GM23248 (cell line): ENCODE measurements at regions not wholly inside any gene's neighbourhood (a gene's known extent, or its start where the extent isn't known, plus 50 kb on each side); places are given as distances from the start of the nearest gene placed in this dataset.

ENCODE experiments used
- DNase-seq: peaks from one replicate; pipeline ENCODE4 v3.0.0-alpha.2; 2015
- H2AFZ ChIP-seq: fragments of 200-600 bp; sonication (generic); 2 replicates; pipeline ENCODE4 v1.6.1; 2016; ENCODE audit warnings: antibody characterized with exemption
- H3F3A ChIP-seq: fragments of 200-600 bp; sonication (generic); 2 replicates; pipeline ENCODE4 v1.6.1; 2016; ENCODE audit warnings: mild to moderate bottlenecking, antibody characterized with exemption, mixed run types; ENCODE audit not compliant: insufficient read depth
- H3K27ac ChIP-seq: fragments of 200-600 bp; sonication (generic); 2 replicates; pipeline ENCODE4 v1.5.1; 2016; ENCODE audit warnings: mild to moderate bottlenecking
- H3K27me3 ChIP-seq: fragments of 200-600 bp; sonication (generic); replicated peaks from 2 replicates; pipeline ENCODE4 v1.6.1; 2016; ENCODE audit warnings: mild to moderate bottlenecking; ENCODE audit not compliant: insufficient read depth
- H3K36me3 ChIP-seq: fragments of 200-600 bp; sonication (generic); 2 replicates; pipeline ENCODE4 v1.6.1; 2016; ENCODE audit warnings: low read depth, mild to moderate bottlenecking
- H3K4me1 ChIP-seq: fragments of 200-600 bp; sonication (generic); 2 replicates; pipeline ENCODE4 v1.6.1; 2016; ENCODE audit warnings: mild to moderate bottlenecking; ENCODE audit not compliant: insufficient read depth
- H3K4me2 ChIP-seq: fragments of 200-600 bp; sonication (generic); one replicate; pipeline ENCODE4 v1.6.1; 2016; ENCODE audit warnings: mild to moderate bottlenecking; ENCODE audit not compliant: unreplicated experiment
- H3K4me3 ChIP-seq: fragments of 200-600 bp; sonication (generic); 2 replicates; pipeline ENCODE4 v1.5.1; 2016; ENCODE audit warnings: mild to moderate bottlenecking
- H3K79me2 ChIP-seq: fragments of 200-600 bp; sonication (generic); 2 replicates; pipeline ENCODE4 v1.6.1; 2016; ENCODE audit warnings: mild to moderate bottlenecking; ENCODE audit not compliant: insufficient read depth
- H3K9ac ChIP-seq: fragments of 200-600 bp; sonication (generic); 2 replicates; pipeline ENCODE4 v1.6.1; 2016; ENCODE audit warnings: mild to moderate bottlenecking
- H3K9me2 ChIP-seq: fragments of 200-600 bp; sonication (generic); 2 replicates; pipeline ENCODE4 v1.6.1; 2016; ENCODE audit warnings: mixed run types, mild to moderate bottlenecking, moderate library complexity; ENCODE audit not compliant: insufficient read depth
- H3K9me3 ChIP-seq: fragments of 200-600 bp; sonication (generic); one replicate; pipeline ENCODE4 v1.6.1; 2017; ENCODE audit warnings: low read depth
- H4K20me1 ChIP-seq: fragments of 200-600 bp; sonication (generic); 2 replicates; pipeline ENCODE4 v1.6.0; 2016; ENCODE audit not compliant: insufficient read depth
- EZH2 ChIP-seq: fragments of 200-600 bp; sonication (generic); IDR thresholded peaks from 2 replicates; pipeline ENCODE4 v1.6.1; 2018; ENCODE audit warnings: antibody characterized with exemption, mild to moderate bottlenecking; ENCODE audit not compliant: insufficient read depth, poor library complexity, severe bottlenecking
- EZH2phosphoT487 ChIP-seq: fragments of 200-600 bp; sonication (generic); IDR thresholded peaks from 2 replicates; pipeline ENCODE4 v1.6.1; 2018; ENCODE audit warnings: antibody characterized with exemption, moderate library complexity, mild to moderate bottlenecking, low read depth; ENCODE audit not compliant: insufficient read depth
- WGBS, 2 experiments: methylation state at CpG; one replicate each; pipeline ENCODE4 v1.1.6; 2015 to 2017; ENCODE audit warnings: low lambda C conversion rate in 2 of 2, low coverage in 1 of 2; ENCODE audit errors: missing lambda C conversion rate in 2 of 2; 5-methylcytosine and 5-hydroxymethylcytosine counted together
- in situ Hi-C: fragments of 300-500 bp; cut with MboI; formaldehyde crosslinking; loops from 2 replicates; pipeline ENCODE4 v1.15.0; 2020

GRCh38 chr12:58381546-58381945 is 440.2 kb downstream of the ATP23 start:
- Histone ChIP-seq H3K9me3 (no peaks in the 10 kb centered on the region), H3F3A (no peaks in the 10 kb centered on the region), H3K9me2 (no peaks in the 10 kb centered on the region), H3K27ac (no peak overlapping the region), H3K4me2 (no peak overlapping the region), H3K36me3 (no peaks in the 10 kb centered on the region), H4K20me1 (no peaks in the 10 kb centered on the region), H3K27me3 (no peaks in the 10 kb centered on the region), H3K4me1 (peaks cover 2% of the 10 kb centered on the region), H3K4me3 (no peak overlapping the region), H3K9ac (no peak overlapping the region), H3K79me2 (no peaks in the 10 kb centered on the region), H2AFZ (no peak overlapping the region)
- in situ Hi-C loops = no loop called here
- no peak for TF ChIP-seq EZH2
- TF ChIP-seq EZH2phosphoT487 = no peak
- WGBS, 2 experiments = 80 to 88% methylated on average over 6 of the region's 6 CpGs
- no peak for DNase-seq

- no peak overlapping the region for H3K4me3 ChIP-seq
- H3K36me3 ChIP-seq = no peaks in the 10 kb centered on the region
- no peak overlapping the region for H3K9ac ChIP-seq
- no peak for DNase-seq
- no peaks in the 10 kb centered on the region for H3K9me3 ChIP-seq
- H2AFZ ChIP-seq = no peak overlapping the region
- H4K20me1 ChIP-seq = no peaks in the 10 kb centered on the region
- 81 to 100% methylated on average over 1 of the region's 1 CpG for WGBS, 2 experiments
- H3K27ac ChIP-seq = no peak overlapping the region
- H3K9me2 ChIP-seq = no peaks in the 10 kb centered on the region
- H3K4me1 ChIP-seq = peaks cover 24% of the 10 kb centered on the region
- no peaks in the 10 kb centered on the region for H3K79me2 ChIP-seq
- H3K4me2 ChIP-seq = no peak overlapping the region
- no peaks in the 10 kb centered on the region for H3K27me3 ChIP-seq
- H3F3A ChIP-seq = peaks cover 18% of the 10 kb centered on the region
- no peak for TF ChIP-seq EZH2phosphoT487
- in situ Hi-C loops = no loop called here
Measured at GRCh38 chr12:58384196-58384595, 442.8 kb downstream of the ATP23 start.

GRCh38 chr12:58386136-58386535 is 444.8 kb downstream of the ATP23 start:
- Histone ChIP-seq H2AFZ (no peak overlapping the region), H3K79me2 (no peaks in the 10 kb centered on the region), H3K36me3 (no peaks in the 10 kb centered on the region), H3K4me1 (peaks cover 24% of the 10 kb centered on the region), H3K4me2 (no peak overlapping the region), H3K9me3 (no peaks in the 10 kb centered on the region), H3K9ac (no peak overlapping the region), H3K27me3 (no peaks in the 10 kb centered on the region), H3K4me3 (no peak overlapping the region), H3F3A (peaks cover 18% of the 10 kb centered on the region), H3K9me2 (no peaks in the 10 kb centered on the region), H3K27ac (no peak overlapping the region), H4K20me1 (no peaks in the 10 kb centered on the region)
- in situ Hi-C loops = no loop called here
- no peak for DNase-seq
- WGBS, 2 experiments = 100% methylated on average over 2 of the region's 2 CpGs
- no peak for TF ChIP-seq EZH2

GRCh38 chr12:58387199-58387598 is 445.8 kb downstream of the ATP23 start:
- Histone ChIP-seq H3F3A (peaks cover 18% of the 10 kb centered on the region), H3K9me2 (no peaks in the 10 kb centered on the region), H3K27me3 (no peaks in the 10 kb centered on the region), H3K9ac (no peak overlapping the region), H3K4me1 (peaks cover 24% of the 10 kb centered on the region), H3K4me3 (no peak overlapping the region), H4K20me1 (no peaks in the 10 kb centered on the region), H3K36me3 (no peaks in the 10 kb centered on the region), H3K27ac (peak overlapping the region; percentile 15; the same call in 1 of the 2 replicates), H3K9me3 (no peaks in the 10 kb centered on the region), H3K4me2 (peak overlapping the region; percentile 9), H2AFZ (no peak overlapping the region), H3K79me2 (no peaks in the 10 kb centered on the region)
- TF ChIP-seq EZH2 (no peak), EZH2phosphoT487 (no peak)
- peak; percentile 73 for DNase-seq
- in situ Hi-C loops = no loop called here
- WGBS, 2 experiments = 50 to 54% methylated on average over 2 of the region's 2 CpGs

GRCh38 chr12:58388261-58388660 is 446.9 kb downstream of the ATP23 start:
- DNase-seq = peak; percentile 27
- H2AFZ ChIP-seq = peak overlapping the region; percentile 41; the same call in 1 of the 2 replicates
- in situ Hi-C loops = no loop called here

More at GRCh38 chr12:58388261-58388660, 446.9 kb downstream of the ATP23 start:
- no peaks in the 10 kb centered on the region for H4K20me1 ChIP-seq
- TF ChIP-seq EZH2 (no peak), EZH2phosphoT487 (no peak)
- H3K27ac ChIP-seq = no peak overlapping the region
- no peaks in the 10 kb centered on the region for H3K9me3 ChIP-seq
- no peak overlapping the region for H3K4me3 ChIP-seq
- no peaks in the 10 kb centered on the region for H3K79me2 ChIP-seq
- no peak overlapping the region for H3K9ac ChIP-seq
- no peaks in the 10 kb centered on the region for H3K36me3 ChIP-seq
- H3K4me2 ChIP-seq = peak overlapping the region; percentile 4
- 54 to 68% methylated on average over 2 of the region's 2 CpGs for whole genome bisulfite sequencing, 2 experiments
- H3K9me2 ChIP-seq = no peaks in the 10 kb centered on the region
- H3K4me1 ChIP-seq = peaks cover 24% of the 10 kb centered on the region
- H3F3A ChIP-seq = peaks cover 18% of the 10 kb centered on the region
- H3K27me3 ChIP-seq = no peaks in the 10 kb centered on the region
